ENCODE measurements at regions not wholly inside any gene's neighbourhood (a gene's known extent, or its start where the extent isn't known, plus 50 kb on each side); places are given as distances from the start of the nearest gene placed in this dataset.
A peak's percentile ranks its signal among the peaks of the same experiment; 100 is the strongest.

- Mint-ChIP-seq H3K9me3 (no peaks in the 10 kb centered on the region), H3K27me3 (ENCODE audit: low read depth) (peaks cover 4% of the 10 kb centered on the region; the same call in 1 of the 2 replicates), H3K36me3 (ENCODE audit: insufficient read depth in 1 of 3, low read depth in 3 of 3) (no peaks in the 10 kb centered on the region; a peak in 2 of 7 replicates), H3K27ac (no peak overlapping the region; a peak in 1 of 7 replicates), H3K4me1 (no peaks in the 10 kb centered on the region), H3K4me3 (no peak overlapping the region)
- H3K4me1 ChIP-seq (ENCODE audit: insufficient read depth, low read length): no peaks in the 10 kb centered on the region
- H3K79me1 ChIP-seq (ENCODE audit: insufficient read depth, low read depth, low read length, poor library complexity, severe bottlenecking): no peaks in the 10 kb centered on the region
- peak; percentile 58 for TF ChIP-seq CTCF (conservative IDR thresholded peaks at IDR 0.05)
- H4K8ac ChIP-seq (replicated peaks; ENCODE audit: insufficient read length, low read depth, low read length): no peak overlapping the region
- no peak overlapping the region for H3K27ac ChIP-seq (ENCODE audit: insufficient read length, low read depth, low read length)
- H2BK120ac ChIP-seq (ENCODE audit: low read depth, low read length, poor library complexity, severe bottlenecking): no peak overlapping the region
- no peak overlapping the region for H3K56ac ChIP-seq (ENCODE audit: insufficient read length, low read depth, low read length)
- no peak overlapping the region for H2BK12ac ChIP-seq (ENCODE audit: insufficient read length, low read depth, low read length)
- no peak overlapping the region for H2AK5ac ChIP-seq (ENCODE audit: insufficient read length, low read length)
- H3K14ac ChIP-seq (ENCODE audit: insufficient read depth, low read length): no peak overlapping the region
- no peaks in the 10 kb centered on the region for H3K79me2 ChIP-seq (ENCODE audit: insufficient read depth, low read length)
- no peak overlapping the region for H3K18ac ChIP-seq (ENCODE audit: insufficient read length, low read depth, low read length)
- no peaks in the 10 kb centered on the region for H3K23me2 ChIP-seq (ENCODE audit: insufficient read length, low read depth, low read length, poor library complexity, severe bottlenecking)
- no peak overlapping the region for H2BK15ac ChIP-seq (ENCODE audit: low read depth, low read length)
- H2BK20ac ChIP-seq (ENCODE audit: low read depth, low read length, poor library complexity, severe bottlenecking): no peak overlapping the region
- no peak overlapping the region for H3K9ac ChIP-seq (ENCODE audit: extremely low read depth, insufficient read length, low read length)
- H4K5ac ChIP-seq (ENCODE audit: insufficient read length, low read depth, low read length): no peak overlapping the region
- DNase-seq: no peak
- WGBS (ENCODE audit: extremely low coverage, insufficient read length, low lambda C conversion rate): no CpG with 5 or more reads among the region's 16 CpGs
- H4K91ac ChIP-seq (ENCODE audit: insufficient read length, low read depth, low read length): no peak overlapping the region
- no peak overlapping the region for H3K4ac ChIP-seq (ENCODE audit: low read depth, low read length)
- no peaks in the 10 kb centered on the region for H3K27me3 ChIP-seq (ENCODE audit: insufficient read depth, low read length)
- no peak overlapping the region for H3K23ac ChIP-seq (ENCODE audit: insufficient read length, low read depth, low read length)
- no peaks in the 10 kb centered on the region for H4K20me1 ChIP-seq (ENCODE audit: control insufficient read depth, insufficient read depth, insufficient read length)
- no peak overlapping the region for H2BK5ac ChIP-seq (ENCODE audit: insufficient read length, low read length)
- no peaks in the 10 kb centered on the region for H3K9me3 ChIP-seq (ENCODE audit: control insufficient read depth, low read depth, low read length)
- H3K4me2 ChIP-seq (ENCODE audit: insufficient read depth, insufficient read length, low read length): no peak overlapping the region
- H3T11ph ChIP-seq (ENCODE audit: low read length): no peak overlapping the region
- no peak overlapping the region for H2AFZ ChIP-seq (ENCODE audit: low read length)
Measured at GRCh38 chr10:131496351-131497052, 185.0 kb upstream of the TCERG1L start.
